RCC 7860 (cell line): ENCODE measurements at regions not wholly inside any gene's neighbourhood (a gene's known extent, or its start where the extent isn't known, plus 50 kb on each side); places are given as distances from the start of the nearest gene placed in this dataset.
"Not testable (repeated sequence)": the region's sequence is repeated elsewhere in the genome, so short reads cannot be mapped to it uniquely, and the experiment has no call there.

Experiments
- DNase-seq: peaks from one replicate; pipeline ENCODE4 v3.0.0-alpha.2; 2015; ENCODE audit warnings: low spot score
- FAIRE-seq: peaks from 2 replicates; lab custom pipeline; 2012; peaks lifted over from hg19 to GRCh38; lab: Jason Lieb, UNC

GRCh38 chr7:115574681-115575291 is 455.8 kb downstream of the TFEC start:
- DNase-seq (no peak), FAIRE-seq (no peak)

DNA sequence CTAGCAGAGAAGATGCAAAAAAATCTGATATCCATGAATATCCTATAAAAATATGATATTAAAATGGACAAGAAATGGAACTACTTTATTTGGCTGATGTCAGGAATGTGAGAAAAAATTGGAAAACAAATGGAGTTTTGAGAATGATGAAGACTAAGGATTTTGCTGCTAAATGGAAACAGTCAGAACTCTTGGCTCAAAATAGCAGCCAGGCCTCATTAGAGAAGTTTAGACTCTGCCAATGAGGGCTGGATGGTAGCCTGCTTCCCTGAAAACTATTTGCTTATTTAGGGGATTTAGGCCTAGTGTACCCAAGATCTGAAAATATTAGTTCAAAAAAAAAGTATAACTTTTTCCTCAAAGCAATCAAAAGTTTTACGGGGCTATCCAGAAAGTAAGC is 458.5 kb downstream of the TFEC start:
- no peak for DNase-seq
- no peak for FAIRE-seq

- DNase-seq (no peak), FAIRE-seq (no peak)
These were observed 469.0 kb downstream of the TFEC start for GRCh38 chr7:115561335-115562110.

DNA sequence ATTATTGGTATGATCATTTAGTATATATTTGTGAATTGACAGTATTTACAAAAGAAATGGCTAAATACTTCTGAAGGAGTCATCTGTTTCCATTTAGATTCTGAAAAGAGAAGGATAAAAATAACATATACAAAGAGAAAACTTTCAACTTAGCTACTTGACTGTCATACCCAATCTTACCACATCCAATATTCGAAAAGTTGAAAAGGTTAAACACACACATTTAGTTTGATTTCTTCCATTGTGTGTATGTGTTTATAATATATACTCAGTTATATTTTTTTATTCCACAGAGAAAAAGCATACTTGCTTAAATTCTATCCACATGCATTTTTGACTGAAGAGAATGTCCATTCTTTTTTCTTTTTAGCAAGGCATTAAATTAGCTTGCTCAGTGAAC is 470.7 kb downstream of the TFEC start:
- FAIRE-seq (no peak), DNase-seq (no peak)

DNA sequence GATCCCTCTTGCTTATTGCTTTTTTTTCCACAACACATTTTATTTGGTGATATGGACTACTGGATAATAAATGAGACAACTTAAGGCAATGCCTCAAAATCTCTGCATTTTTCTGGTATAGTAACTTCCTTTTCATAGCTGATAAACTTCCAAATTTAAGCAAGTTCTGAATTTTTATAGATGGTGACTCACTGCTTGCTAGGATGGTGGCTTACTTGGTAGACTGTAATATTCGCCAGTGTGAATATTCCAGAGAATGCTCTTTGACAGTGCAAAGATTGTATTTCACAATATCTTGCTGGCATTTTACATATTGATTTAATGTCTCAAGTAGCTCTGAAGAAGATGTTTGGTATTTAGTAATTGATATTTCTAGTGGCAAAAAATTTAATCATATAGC is 472.4 kb downstream of the TFEC start:
- DNase-seq, result no peak

GRCh38 chr7:115557296-115557695 is 473.3 kb downstream of the TFEC start:
- FAIRE-seq, result not testable (repeated sequence)

More for the DNA sequence above, 472.4 kb downstream of the TFEC start:
- FAIRE-seq, result no peak

GRCh38 chr7:115552766-115553165 is 477.8 kb downstream of the TFEC start:
- DNase-seq (no peak), FAIRE-seq (no peak)

More at GRCh38 chr7:115557296-115557695, 473.3 kb downstream of the TFEC start:
- DNase-seq, result not testable (repeated sequence)

- FAIRE-seq (no peak), DNase-seq (no peak)
These were observed 480.7 kb downstream of the TFEC start for GRCh38 chr7:115549910-115550309.

GRCh38 chr7:115548756-115549155 is 481.8 kb downstream of the TFEC start:
- DNase-seq, result no peak
- FAIRE-seq, result peak; percentile 27

GRCh38 chr7:115546790-115547189 is 483.8 kb downstream of the TFEC start:
- DNase-seq (no peak), FAIRE-seq (peak; percentile 72)

DNA sequence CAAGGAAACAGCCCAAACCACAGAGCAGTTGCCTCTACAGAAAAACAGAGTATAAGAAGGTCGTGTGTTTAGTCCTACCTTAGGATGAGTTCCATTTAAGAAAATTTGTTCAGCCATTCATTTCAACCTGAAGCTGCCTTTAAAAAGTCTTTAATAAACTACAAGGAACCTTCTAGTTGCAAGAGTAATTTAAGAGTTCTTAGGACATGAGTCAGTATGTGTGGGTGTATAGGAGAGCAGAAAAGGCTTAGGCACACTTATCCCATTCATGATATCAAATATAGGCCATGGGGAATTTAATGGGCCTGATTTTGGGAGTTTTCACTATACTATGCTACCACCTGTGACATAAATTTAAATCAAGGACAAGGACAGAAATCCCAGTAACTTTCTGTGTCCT is 496.8 kb downstream of the TFEC start:
- FAIRE-seq (no peak), DNase-seq (no peak)

DNA sequence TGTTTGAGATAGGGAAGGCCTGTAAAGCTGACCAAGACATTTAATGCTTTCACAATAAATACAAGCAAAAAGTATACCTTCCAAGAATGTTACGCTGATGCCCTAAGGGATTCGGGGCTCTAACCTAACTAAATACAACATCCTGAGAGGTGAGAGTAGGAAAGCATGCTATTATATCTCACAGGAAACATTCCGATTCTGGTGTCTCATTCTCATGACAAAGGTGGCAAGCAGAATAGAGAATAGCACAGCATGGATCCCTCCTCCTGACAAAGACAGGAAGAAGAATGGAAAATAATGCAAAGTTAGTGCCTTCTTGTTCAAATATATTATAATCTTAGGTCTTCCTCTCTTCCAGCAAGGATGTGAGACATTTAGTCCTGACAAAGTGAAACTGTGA is 504.3 kb downstream of the TFEC start:
- FAIRE-seq, result no peak
- no peak for DNase-seq

DNA sequence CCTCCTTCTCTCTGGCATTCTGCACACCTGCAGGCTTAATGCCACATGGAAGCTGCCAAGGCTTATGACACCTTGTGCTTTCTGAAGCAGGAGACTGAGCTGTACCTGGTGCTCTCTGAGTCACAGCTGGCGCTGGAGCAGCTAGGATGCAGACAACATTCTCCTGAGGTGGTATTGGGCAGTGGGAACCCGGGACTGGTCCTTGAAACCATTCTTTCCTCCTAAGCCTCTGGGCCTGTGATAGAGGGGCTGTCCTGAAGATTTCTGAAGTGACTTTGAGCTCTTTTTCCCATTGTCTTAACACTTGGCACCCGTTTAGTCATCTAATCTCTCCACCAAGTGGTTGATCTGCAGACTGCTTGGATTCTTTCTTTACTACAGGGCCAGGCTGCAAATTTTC is 508.4 kb downstream of the TFEC start:
- FAIRE-seq, result no peak
- DNase-seq, result no peak

DNA sequence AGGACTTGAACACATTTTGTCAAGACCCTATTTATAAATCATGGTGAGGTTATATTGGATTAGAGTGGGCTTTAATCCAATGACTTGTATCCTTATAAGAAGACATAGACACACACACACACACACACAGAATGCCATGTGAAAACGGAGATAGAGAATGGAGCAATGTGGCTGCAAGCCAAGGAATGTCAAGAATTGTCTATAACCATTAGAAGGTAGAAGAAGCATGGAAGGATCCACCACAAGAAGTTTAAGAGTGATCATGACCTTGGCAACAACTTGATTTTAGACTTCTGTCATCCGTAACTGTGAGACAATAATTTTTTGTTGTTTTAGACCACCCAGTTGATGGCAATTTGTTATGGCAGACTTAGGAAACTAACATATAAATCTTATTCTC is 514.2 kb downstream of the TFEC start:
- FAIRE-seq (no peak), DNase-seq (no peak)

- no peak for FAIRE-seq
- DNase-seq, result no peak
These were observed 519.2 kb downstream of the TFEC start for GRCh38 chr7:115511330-115511729.

DNA sequence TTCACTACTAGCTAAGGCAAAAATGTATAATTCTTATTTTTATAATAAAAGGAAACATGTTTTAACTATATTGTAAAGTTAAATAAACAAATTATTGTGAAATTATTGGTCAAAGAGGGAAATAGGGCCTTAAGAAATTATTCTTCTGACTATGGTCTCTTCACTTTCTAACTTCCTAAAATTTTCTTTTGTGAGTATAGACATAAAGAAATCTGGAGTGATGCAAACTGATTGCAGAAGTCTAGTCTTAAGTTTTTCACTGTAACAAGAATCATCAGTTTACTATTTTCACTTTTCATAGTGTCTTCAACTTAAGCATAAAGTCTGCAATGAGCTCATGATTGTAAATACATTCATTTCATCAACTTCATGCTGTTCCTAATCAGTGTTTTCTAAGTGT is 525.4 kb downstream of the TFEC start:
- FAIRE-seq, result no peak
- DNase-seq, result no peak

DNA sequence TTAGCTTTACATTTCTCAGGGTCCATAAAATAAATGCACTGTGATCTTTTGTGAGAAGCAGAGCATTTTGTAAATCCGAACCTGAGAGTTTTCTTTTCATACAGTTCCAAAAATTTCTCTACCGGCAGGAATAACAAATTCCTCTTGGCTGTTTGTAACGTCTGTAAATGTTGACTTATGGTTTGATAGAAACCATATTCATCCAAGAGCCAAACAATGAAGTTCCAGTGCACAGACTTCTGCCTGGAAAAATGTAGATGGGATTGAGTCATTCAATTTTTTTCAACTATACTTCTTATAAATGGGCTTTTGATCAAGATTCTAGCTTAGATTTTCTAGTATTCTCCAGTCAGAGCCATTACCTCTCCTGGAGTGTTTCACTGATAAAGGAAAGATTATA is 530.6 kb downstream of the TFEC start:
- no peak for DNase-seq
- no peak for FAIRE-seq

DNA sequence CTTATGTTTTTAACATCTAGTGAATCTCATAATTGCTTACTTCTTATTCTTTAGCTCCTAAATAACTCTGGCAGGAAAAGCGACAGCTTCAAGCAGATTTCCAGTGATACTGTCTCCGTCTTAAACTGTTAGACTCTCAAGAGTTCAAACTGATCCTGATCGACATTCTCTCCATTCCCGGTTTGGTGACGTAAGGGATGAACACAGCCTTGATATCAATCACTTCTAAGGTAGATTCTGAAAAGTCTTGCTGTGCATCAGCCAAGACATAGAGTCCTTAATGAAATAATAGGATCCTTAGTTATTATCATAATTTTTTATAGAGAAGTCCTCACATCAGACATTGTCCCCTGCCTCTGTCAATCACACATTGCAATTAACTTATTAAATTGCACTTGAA is 534.6 kb downstream of the TFEC start:
- no peak for DNase-seq
- FAIRE-seq, result no peak

GRCh38 chr7:115494529-115495147 is 535.9 kb downstream of the TFEC start:
- FAIRE-seq, result no peak
- no peak for DNase-seq

DNA sequence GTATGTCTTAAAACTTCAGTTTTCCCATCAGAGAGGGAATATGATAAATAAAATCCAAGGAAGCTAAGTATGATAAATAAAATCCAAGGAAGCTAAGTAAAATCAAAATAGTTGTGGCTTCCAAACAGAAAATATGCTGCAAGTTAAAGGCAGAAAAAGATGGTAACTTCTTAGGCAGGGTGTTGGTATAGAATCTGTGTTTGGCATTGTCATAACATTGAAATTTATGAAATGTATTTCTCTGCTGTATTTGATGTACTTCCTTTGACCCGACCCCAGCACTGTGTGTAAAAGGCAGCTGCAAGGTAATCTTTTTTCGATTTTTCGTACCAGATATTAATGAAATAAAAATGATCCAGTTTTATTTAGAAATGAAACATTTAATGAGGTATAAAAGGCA is 537.2 kb downstream of the TFEC start:
- no peak for FAIRE-seq
- DNase-seq, result no peak

DNA sequence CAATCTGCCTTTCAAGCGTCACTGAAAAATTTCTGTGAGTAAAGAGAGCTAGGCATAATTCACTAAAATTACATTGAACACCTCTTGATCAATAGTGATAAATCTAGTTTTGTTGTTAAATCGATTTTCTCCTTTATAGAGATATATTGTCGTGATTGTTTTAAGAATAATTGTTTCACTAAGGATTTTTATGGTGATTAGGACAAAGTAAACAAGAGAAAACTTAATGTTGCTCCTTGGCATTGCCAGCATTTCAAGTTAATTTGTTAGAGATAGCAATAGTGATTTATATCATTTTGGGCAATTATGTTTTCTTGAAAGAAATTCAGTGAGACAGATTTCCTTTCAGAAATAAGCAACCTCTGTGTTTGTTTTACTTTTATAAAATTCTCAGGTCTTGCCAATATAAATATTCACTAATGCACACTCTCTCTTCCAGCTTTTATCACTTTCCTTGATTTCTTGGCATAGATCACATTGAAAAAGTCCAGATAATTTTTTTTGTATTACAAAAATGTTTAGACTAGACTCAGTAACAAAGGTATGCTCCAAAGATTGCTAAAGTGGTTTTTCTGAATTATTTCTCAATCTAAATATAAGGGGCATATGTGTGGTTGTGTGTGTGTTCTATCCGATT is 538.7 kb downstream of the TFEC start:
- no peak for FAIRE-seq
- no peak for DNase-seq

GRCh38 chr7:115479448-115479847 is 551.1 kb downstream of the TFEC start:
- FAIRE-seq, result no peak

More at GRCh38 chr7:115479448-115479847, 551.1 kb downstream of the TFEC start:
- no peak for DNase-seq
